ENCODE measurements at regions not wholly inside any gene's neighbourhood (a gene's known extent, or its start where the extent isn't known, plus 50 kb on each side); places are given as distances from the start of the nearest gene placed in this dataset.

- Histone ChIP-seq H3K27me3 (ENCODE audit: control insufficient read depth in 2 of 2, insufficient read depth in 2 of 2, low read length in 2 of 2) (peaks cover 0 to 7% of the 10 kb centered on the region in 2 experiments; a peak in 2 of 5 replicates), H3K9me1 (ENCODE audit: control insufficient read depth, insufficient read depth, low read length) (no peaks in the 10 kb centered on the region), H3K27ac (ENCODE audit: extremely low read depth, low read depth, low read length) (no peak overlapping the region), H3K4me2 (ENCODE audit: insufficient read depth, low read length) (no peak overlapping the region), H3K36me3 (ENCODE audit: control insufficient read depth, insufficient read depth, low read length) (no peaks in the 10 kb centered on the region), H3K79me2 (ENCODE audit: control insufficient read depth, insufficient read depth, low read length) (no peaks in the 10 kb centered on the region), H4K20me1 (replicated peaks; ENCODE audit: control insufficient read depth, insufficient read depth, low read length) (no peaks in the 10 kb centered on the region), H2AFZ (ENCODE audit: low read depth, low read length) (no peak overlapping the region), H3K4me3 (no peak overlapping the region), H3K9ac (ENCODE audit: insufficient read depth in 1 of 2, low read depth in 2 of 2, low read length in 2 of 2) (no peak overlapping the region), H3K4me1 (replicated peaks in 1 of 2; ENCODE audit: control insufficient read depth in 2 of 2, insufficient read depth in 2 of 2, low read length in 2 of 2) (no peaks in the 10 kb centered on the region; a peak in 1 of 5 replicates), H3K9me3 (replicated peaks; ENCODE audit: control insufficient read depth, insufficient read depth, low read depth, low read length) (no peaks in the 10 kb centered on the region)
- in situ Hi-C loops (cut with MboI) (no loop called here), intact Hi-C loops (cut with micrococcal nuclease) (no loop called here)
- BruUV-seq (replicated peaks), result no TSS peak
- FAIRE-seq (no peak), ATAC-seq (no peak), DNase-seq (ENCODE audit: extremely low read depth in 1 of 4, low spot score in 3 of 4) (no peak)
- ChIA-PET POLR2A (no interaction called here), CTCF (ENCODE audit: low intra/inter-chr PET ratio) (no interaction called here)
- WGBS (ENCODE audit: insufficient coverage, low coverage, missing lambda C conversion rate), result 11% methylated on average over 3 of the region's 3 CpGs
- TF ChIP-seq GABPA (tag; conservative IDR thresholded peaks at IDR 0.05; ENCODE audit: low read depth) (no peak), ZBTB26 (CRISPR knock-in tag; IDR thresholded peaks at IDR 0.05) (no peak), CCAR2 (IDR thresholded peaks at IDR 0.05; ENCODE audit: low read depth, low read length) (no peak), ARID1B (IDR thresholded peaks at IDR 0.05) (no peak), DMBX1 (CRISPR knock-in tag; IDR thresholded peaks at IDR 0.05; ENCODE audit: borderline replicate concordance) (no peak), ZFPM2 (CRISPR knock-in tag; IDR thresholded peaks at IDR 0.05) (no peak), ZBTB17 (CRISPR knock-in tag; IDR thresholded peaks at IDR 0.05) (no peak), TGIF2 (CRISPR knock-in tag; IDR thresholded peaks at IDR 0.05) (no peak), ZC3H4 (CRISPR knock-in tag; IDR thresholded peaks at IDR 0.05; ENCODE audit: borderline replicate concordance) (no peak), HDAC8 (tag; IDR thresholded peaks at IDR 0.05) (no peak)
These were observed 140.9 kb upstream of the MAP3K1 start for GRCh38 chr5:56674441-56674840.

All from K562 (cell line).